BJ (cell line): ENCODE measurements at regions not wholly inside any gene's neighbourhood (a gene's known extent, or its start where the extent isn't known, plus 50 kb on each side); places are given as distances from the start of the nearest gene placed in this dataset.

Experiments
- CTCF ChIA-PET: fragments of 350-600 bp; formaldehyde crosslinking; extraction: SDS; loops from one replicate; lab custom pipeline; 2021; ENCODE audit warnings: antibody characterized with exemption, inconsistent platforms; lab: Yijun Ruan, JAX
- POLR2A ChIA-PET: fragments of 300-600 bp; sonication (Branson Sonifier 250); formaldehyde crosslinking; extraction: SDS; loops from one replicate; lab custom pipeline; 2021; ENCODE audit warnings: antibody characterized with exemption; lab: Charles Lee
- DNase-seq: peaks from one replicate; pipeline ENCODE4 v3.0.0-alpha.2; 2011; ENCODE audit warnings: low read depth
- H3K27me3 ChIP-seq: 2 replicates; pipeline ENCODE4 v1.6.0; 2011; ENCODE audit warnings: low read length; ENCODE audit not compliant: control insufficient read depth, insufficient read depth
- H3K36me3 ChIP-seq: 2 replicates; pipeline ENCODE4 v1.5.1; 2011; ENCODE audit warnings: low read length; ENCODE audit not compliant: control insufficient read depth, insufficient read depth
- H3K4me3 ChIP-seq: 2 replicates; pipeline ENCODE4 v1.5.1; 2011; ENCODE audit warnings: low read depth, mild to moderate bottlenecking, control low read depth, low read length
- CTCF ChIP-seq: IDR thresholded peaks from 2 replicates; pipeline ENCODE4 v1.5.1; 2011; ENCODE audit warnings: low read depth, mild to moderate bottlenecking, control low read depth, inconsistent platforms, low read length, moderate library complexity; ENCODE audit not compliant: insufficient read depth

GRCh38 chr14:101039755-101040138 is 136.2 kb upstream of the RTL1 start:
- no peaks in the 10 kb centered on the region for H3K27me3 ChIP-seq
- H3K36me3 ChIP-seq, result peaks cover 23% of the 10 kb centered on the region
- DNase-seq, result no peak
- TF ChIP-seq CTCF, result no peak
- POLR2A ChIA-PET, result no interaction called here
- no peak overlapping the region for H3K4me3 ChIP-seq
- CTCF ChIA-PET, result no interaction called here

DNA sequence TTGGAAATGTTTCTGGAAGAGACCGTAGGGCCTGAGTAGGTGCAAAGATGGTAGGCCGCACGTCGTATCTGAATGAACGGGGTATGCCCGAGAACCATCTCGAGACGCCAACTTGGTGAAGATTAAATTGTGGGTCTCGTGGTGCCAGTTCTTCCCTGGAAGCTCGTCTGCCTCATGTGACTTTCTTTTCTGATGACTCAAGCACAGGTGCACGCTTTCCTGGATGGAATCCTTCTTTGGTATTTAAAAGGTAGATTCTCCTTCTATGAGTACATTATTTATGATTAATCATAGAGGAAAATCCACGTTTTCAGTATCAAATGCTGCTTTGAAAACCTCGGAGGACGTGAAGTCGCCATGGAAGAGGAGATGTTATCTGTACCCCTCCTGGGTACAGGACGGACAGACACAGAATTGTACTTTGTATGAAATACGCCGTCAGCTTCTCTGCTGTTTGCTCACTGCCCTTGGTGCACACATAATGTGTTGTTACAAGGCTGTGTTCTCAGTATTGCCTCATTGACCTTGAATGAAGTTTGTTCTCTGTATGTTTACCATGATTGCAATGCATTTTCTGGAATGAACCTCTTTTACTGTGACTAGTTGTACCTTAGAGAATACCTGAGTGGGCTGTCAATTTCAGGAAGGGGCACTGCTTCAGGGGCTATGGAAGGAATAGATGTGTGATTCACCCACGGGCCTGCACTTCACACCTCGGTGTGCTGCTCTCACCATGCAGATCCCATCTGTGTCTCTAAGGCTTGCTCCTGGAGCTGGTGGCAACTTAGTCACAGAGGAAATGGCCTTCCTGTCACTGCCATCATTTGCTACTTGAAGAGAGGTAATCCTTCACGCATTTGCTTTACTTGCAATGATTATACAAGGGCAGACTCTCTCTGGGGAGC is 137.3 kb upstream of the RTL1 start:
- POLR2A ChIA-PET, result no interaction called here
- no peak for DNase-seq
- peaks cover 26% of the 10 kb centered on the region for H3K36me3 ChIP-seq
- H3K27me3 ChIP-seq, result no peaks in the 10 kb centered on the region
- CTCF ChIA-PET, result no interaction called here
- no peak overlapping the region for H3K4me3 ChIP-seq
- no peak for TF ChIP-seq CTCF

GRCh38 chr14:101043891-101044290 is 140.4 kb upstream of the RTL1 start:
- H3K36me3 ChIP-seq, result peaks cover 31% of the 10 kb centered on the region
- H3K4me3 ChIP-seq, result no peak overlapping the region
- CTCF ChIA-PET, result no interaction called here
- POLR2A ChIA-PET, result no interaction called here
- H3K27me3 ChIP-seq, result no peaks in the 10 kb centered on the region
- TF ChIP-seq CTCF, result no peak
- no peak for DNase-seq

GRCh38 chr14:101044741-101045140 is 141.2 kb upstream of the RTL1 start:
- H3K27me3 ChIP-seq, result no peaks in the 10 kb centered on the region
- no peak for TF ChIP-seq CTCF
- DNase-seq, result no peak
- H3K4me3 ChIP-seq, result no peak overlapping the region
- H3K36me3 ChIP-seq, result peaks cover 32% of the 10 kb centered on the region
- CTCF ChIA-PET, result no interaction called here
- POLR2A ChIA-PET, result no interaction called here

GRCh38 chr14:101045511-101045910 is 142.0 kb upstream of the RTL1 start:
- Histone ChIP-seq H3K4me3 (no peak overlapping the region), H3K27me3 (no peaks in the 10 kb centered on the region), H3K36me3 (peaks cover 33% of the 10 kb centered on the region)
- CTCF ChIA-PET, result no interaction called here
- no peak for TF ChIP-seq CTCF
- POLR2A ChIA-PET, result no interaction called here
- no peak for DNase-seq
